Ovary (tissue), 7 donors: ENCODE measurements at regions not wholly inside any gene's neighbourhood (a gene's known extent, or its start where the extent isn't known, plus 50 kb on each side); places are given as distances from the start of the nearest gene placed in this dataset.

Experiments
- DNase-seq, 5 donors: peaks; one replicate each; pipeline ENCODE4 v3.0.0-alpha.2; 2019 to 2020
- H3K27ac ChIP-seq, 2 donors: fragments of 200-600 bp; one replicate each; pipeline versions ENCODE4 v1.5.1 to v1.8.0; 2019 to 2022
- H3K27me3 ChIP-seq: fragments of 200-600 bp; one replicate; pipeline ENCODE4 v1.8.0; 2022
- H3K36me3 ChIP-seq: fragments of 200-600 bp; sonication (generic); one replicate; pipeline ENCODE4 v1.5.1; 2019
- H3K4me1 ChIP-seq: one replicate; pipeline ENCODE4 v1.8.1; 2013; ENCODE audit warnings: mild to moderate bottlenecking, moderate library complexity; ENCODE audit not compliant: insufficient read depth
- H3K4me3 ChIP-seq: fragments of 200-600 bp; sonication (generic); one replicate; pipeline ENCODE4 v1.5.1; 2017
- H3K9me3 ChIP-seq, 2 donors: fragments of 200-600 bp in 1 of 2; sonication (generic) in 1 of 2; one replicate each; pipeline versions ENCODE4 v1.5.1 to v1.8.1; 2013 to 2019; ENCODE audit warnings: mild to moderate bottlenecking in 1 of 2, moderate library complexity in 1 of 2
- EP300 ChIP-seq: sonication (generic); formaldehyde crosslinking; IDR thresholded peaks from one replicate; pipeline ENCODE4 v1.6.1; 2017; ENCODE audit warnings: antibody characterized with exemption
- POLR2A ChIP-seq: fragments of 450-650 bp; IDR thresholded peaks from one replicate; pipeline ENCODE4 v1.6.1; 2017; ENCODE audit warnings: antibody characterized with exemption, mild to moderate bottlenecking, moderate library complexity
- WGBS, 3 donors: extraction: QIAGEN DNeasy Blood & Tissue Kit in 1 of 3; methylation state at CpG; one replicate each; pipeline versions ENCODE4 v1.1.5 to v1.1.7; 2013 to 2017; 5-methylcytosine and 5-hydroxymethylcytosine counted together
- intact Hi-C, 4 donors: fragments of 100-400 bp; cut with DNase I; formaldehyde crosslinking; loops; one replicate each; pipeline versions ENCODE4 v1.11.0 to v1.15.1; 2022 to 2023
- TF ChIP-seq, protein P1 (sequence below), 3 donors: fragments of 450-650 bp in 2 of 3; fragments of 200-600 bp in 1 of 3; IDR thresholded peaks; one replicate each; pipeline versions ENCODE4 v1.5.1 to v1.8.0; 2016 to 2022; ENCODE audit warnings: antibody characterized with exemption in 3 of 3, mild to moderate bottlenecking in 1 of 3
- donor health status: DM: no; HTN: no; CAD: no; lungs with moderate emphysema.
- donor health status: DM: no; HTN: no; CAD: no.
- donor health status: Bipolar disorder and iron deficiency.
- donor health status: DM: no; HTN: no; CAD: no.
- donor health status: DM: yes; HTN: yes; CAD: no.

DNA sequence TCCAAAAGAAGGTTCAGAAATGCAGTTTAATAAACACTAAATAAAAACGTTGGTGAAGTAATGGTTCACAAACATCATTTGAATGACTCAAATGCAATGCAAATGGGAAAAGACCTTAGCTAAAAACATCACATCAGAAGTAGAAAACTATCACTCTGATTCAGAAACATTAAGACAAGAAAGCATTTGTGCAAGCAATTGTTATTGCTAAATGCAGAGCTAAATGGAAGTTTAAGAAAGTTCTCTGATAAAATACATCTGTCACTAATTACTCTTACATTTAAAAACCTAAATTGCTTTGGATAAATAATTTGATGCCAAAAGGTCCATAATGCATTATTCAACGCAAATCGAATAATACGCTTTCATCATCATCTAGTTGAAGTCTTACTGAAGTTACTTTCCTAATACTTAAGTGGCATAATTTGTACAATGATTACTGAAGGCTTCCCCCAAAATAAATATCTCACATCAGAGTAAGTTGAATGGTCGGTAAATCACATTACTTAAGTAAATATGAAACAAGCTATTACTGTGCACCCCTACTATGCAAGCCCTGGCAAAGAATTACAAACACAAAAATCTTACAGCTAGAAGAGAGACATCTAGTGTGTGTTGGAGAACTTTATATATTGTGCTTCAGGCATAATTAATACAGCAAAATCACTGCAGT is 105.7 kb upstream of the KCTD1 start:
- Histone ChIP-seq H3K27me3 (no peaks in the 10 kb centered on the region), H3K27ac (no peak overlapping the region), H3K9me3 (no peaks in the 10 kb centered on the region), H3K36me3 (no peaks in the 10 kb centered on the region), H3K4me1 (peaks cover 3% of the 10 kb centered on the region), H3K4me3 (no peak overlapping the region)
- TF ChIP-seq, protein P1, sequence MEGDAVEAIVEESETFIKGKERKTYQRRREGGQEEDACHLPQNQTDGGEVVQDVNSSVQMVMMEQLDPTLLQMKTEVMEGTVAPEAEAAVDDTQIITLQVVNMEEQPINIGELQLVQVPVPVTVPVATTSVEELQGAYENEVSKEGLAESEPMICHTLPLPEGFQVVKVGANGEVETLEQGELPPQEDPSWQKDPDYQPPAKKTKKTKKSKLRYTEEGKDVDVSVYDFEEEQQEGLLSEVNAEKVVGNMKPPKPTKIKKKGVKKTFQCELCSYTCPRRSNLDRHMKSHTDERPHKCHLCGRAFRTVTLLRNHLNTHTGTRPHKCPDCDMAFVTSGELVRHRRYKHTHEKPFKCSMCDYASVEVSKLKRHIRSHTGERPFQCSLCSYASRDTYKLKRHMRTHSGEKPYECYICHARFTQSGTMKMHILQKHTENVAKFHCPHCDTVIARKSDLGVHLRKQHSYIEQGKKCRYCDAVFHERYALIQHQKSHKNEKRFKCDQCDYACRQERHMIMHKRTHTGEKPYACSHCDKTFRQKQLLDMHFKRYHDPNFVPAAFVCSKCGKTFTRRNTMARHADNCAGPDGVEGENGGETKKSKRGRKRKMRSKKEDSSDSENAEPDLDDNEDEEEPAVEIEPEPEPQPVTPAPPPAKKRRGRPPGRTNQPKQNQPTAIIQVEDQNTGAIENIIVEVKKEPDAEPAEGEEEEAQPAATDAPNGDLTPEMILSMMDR (IDR thresholded peaks at IDR 0.05): no peak
- TF ChIP-seq EP300 (no peak), POLR2A (no peak)
- intact Hi-C loops: loop anchor here in 2 of 4 donors (10.0 kb wide), 2 partner anchors 99 to 109 kb away; partner anchors contain the start of gene KCTD1 (in 1 of the 2)
- WGBS, 3 donors: 35 to 45% (median 37%) methylated on average over 5 of the region's 5 CpGs
- DNase-seq: no peak

DNA sequence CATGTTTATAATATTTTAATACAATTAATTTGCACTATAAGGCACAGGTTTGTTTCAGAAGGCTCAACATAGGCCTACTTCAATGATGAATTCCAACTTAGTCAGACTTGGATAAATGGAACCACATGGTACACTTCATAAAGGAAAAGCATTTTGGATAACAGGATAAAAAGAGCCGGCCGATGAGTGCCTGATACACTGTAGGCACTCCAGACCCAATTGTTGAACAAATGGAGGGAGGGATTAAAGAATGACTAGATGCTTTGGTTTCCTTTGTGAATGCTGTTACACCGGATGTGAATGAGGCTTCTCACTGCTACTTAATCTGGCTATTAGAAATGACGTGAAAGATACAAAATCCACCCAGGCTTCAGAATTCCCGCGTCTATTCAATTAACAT is 104.1 kb upstream of the KCTD1 start:
- DNase-seq: no peak
- Histone ChIP-seq H3K9me3 (no peaks in the 10 kb centered on the region), H3K4me3 (no peak overlapping the region), H3K27me3 (no peaks in the 10 kb centered on the region), H3K36me3 (no peaks in the 10 kb centered on the region), H3K27ac (no peak overlapping the region), H3K4me1 (peaks cover 3% of the 10 kb centered on the region)
- intact Hi-C loops: loop anchor here in 2 of 4 donors (10.0 kb wide), 2 partner anchors 98 to 108 kb away; partner anchors contain the start of gene KCTD1 (in 1 of the 2)
- no peak for TF ChIP-seq POLR2A
- WGBS, 3 donors: 95 to 97% (median 96%) methylated on average over 6 of the region's 6 CpGs

DNA sequence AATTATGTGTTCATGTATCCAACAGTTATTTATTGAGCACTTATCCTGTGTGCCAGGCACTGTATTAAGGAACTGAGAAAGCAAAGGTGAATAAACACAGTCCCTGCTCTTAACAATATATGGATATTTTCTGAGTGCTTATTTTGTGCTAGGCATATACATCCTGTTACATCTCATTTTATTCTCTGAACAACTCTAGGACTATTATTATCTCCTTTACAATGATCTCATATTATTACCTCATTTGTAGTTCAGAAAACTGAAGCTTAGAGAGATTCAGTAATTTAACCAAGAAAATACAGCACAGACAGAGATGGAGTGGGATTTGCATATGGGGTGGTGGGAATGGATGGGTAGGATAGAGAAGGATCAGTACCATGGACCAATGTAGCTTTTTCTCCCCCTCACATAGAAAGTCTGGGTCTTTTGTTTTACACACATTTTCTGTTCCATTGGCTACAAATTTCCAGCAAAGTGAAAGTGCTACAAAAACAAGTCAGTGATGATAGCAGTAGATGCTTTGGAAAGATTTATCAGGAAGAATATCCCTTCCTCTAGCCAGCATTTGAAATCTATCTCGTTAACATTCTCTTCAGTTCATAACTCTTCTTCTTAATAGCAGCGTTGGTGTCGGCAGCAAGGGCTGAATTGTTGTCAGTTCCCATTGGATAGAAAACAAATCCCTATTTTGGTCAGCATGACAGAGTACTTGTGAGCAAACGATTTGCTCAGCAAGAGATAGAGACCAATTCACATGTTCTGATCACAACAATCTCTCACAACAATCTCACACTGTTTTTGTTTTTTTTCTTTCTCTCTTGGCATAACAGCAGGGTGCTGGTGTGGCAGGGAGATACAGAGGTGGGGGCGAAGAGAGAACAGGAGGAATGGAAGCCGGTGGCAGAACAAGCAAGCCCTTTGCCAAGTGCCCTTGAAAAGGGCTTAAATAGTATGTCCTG is 102.2 kb upstream of the KCTD1 start:
- DNase-seq: no peak
- H3K9me3 ChIP-seq: no peaks in the 10 kb centered on the region
- WGBS, 3 donors: 21 to 32% (median 22%) methylated on average over 6 of the region's 6 CpGs
- TF ChIP-seq, protein P1 (IDR thresholded peaks at IDR 0.05): no peak
- TF ChIP-seq POLR2A (no peak), EP300 (no peak)
- intact Hi-C loops: loop anchor here in 2 of 4 donors (10.0 kb wide), 2 partner anchors 96 to 106 kb away; partner anchors contain the start of gene KCTD1 (in 1 of the 2)
- H3K27me3 ChIP-seq: no peaks in the 10 kb centered on the region
- H3K27ac ChIP-seq: peak overlapping the region in 1 of 2 donors; percentile 43
- peaks cover 3% of the 10 kb centered on the region for H3K4me1 ChIP-seq
- no peak overlapping the region for H3K4me3 ChIP-seq
- no peaks in the 10 kb centered on the region for H3K36me3 ChIP-seq

DNA sequence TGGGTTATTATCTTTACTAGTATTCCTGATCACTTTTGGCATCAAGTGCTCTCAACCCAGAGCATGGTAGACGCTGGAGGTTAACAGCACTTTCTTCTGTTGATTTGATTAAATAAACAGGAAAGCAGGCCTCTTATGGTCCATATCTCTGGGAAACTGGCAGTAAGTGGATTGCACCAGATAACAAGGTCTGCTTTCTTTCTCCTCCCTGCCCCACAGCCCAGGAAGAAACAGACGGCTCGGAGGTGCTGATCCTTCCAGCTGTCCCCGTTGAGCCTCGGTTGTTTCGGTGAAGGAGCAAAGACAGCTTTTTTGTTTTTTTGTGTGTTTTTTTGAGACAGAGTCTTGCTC is 100.8 kb upstream of the KCTD1 start:
- intact Hi-C loops: loop anchor here in 1 of 4 donors (2.0 kb wide), 1 partner anchor 266 kb away; no protein-coding TSS in a partner anchor
- no peak for DNase-seq
- Histone ChIP-seq H3K36me3 (no peaks in the 10 kb centered on the region), H3K27me3 (no peaks in the 10 kb centered on the region), H3K27ac (no peak overlapping the region), H3K4me1 (no peaks in the 10 kb centered on the region), H3K9me3 (no peaks in the 10 kb centered on the region), H3K4me3 (no peak overlapping the region)
- WGBS, 3 donors: 84 to 88% (median 84%) methylated on average over 6 of the region's 6 CpGs
- no peak for TF ChIP-seq EP300
- TF ChIP-seq, protein P1 (IDR thresholded peaks at IDR 0.05): no peak
- no peak for TF ChIP-seq POLR2A
